Stomach (tissue), 4 donors: ENCODE measurements at regions not wholly inside any gene's neighbourhood (a gene's known extent, or its start where the extent isn't known, plus 50 kb on each side); places are given as distances from the start of the nearest gene placed in this dataset.

ENCODE experiments used
- CTCF ChIP-seq, 7 experiments: fragments of 450-650 bp in 4 of 7; fragments of 200-600 bp in 3 of 7; sonication (generic) in 3 of 7; IDR thresholded peaks; one replicate each; pipeline ENCODE4 v1.5.1; 2016 to 2019; ENCODE audit warnings: antibody characterized with exemption in 7 of 7, control low read depth in 2 of 7, mild to moderate bottlenecking in 1 of 7
- POLR2A ChIP-seq, 4 donors: fragments of 450-650 bp; IDR thresholded peaks; one replicate each; pipeline ENCODE4 v1.6.1; 2016; ENCODE audit warnings: antibody characterized with exemption in 4 of 4, control low read depth in 2 of 4, mild to moderate bottlenecking in 1 of 4, moderate library complexity in 1 of 4
- POLR2AphosphoS5 ChIP-seq, 3 donors: sonication (generic); formaldehyde crosslinking; IDR thresholded peaks; one replicate each; pipeline ENCODE4 v1.6.1; 2016; ENCODE audit warnings: antibody characterized with exemption in 3 of 3

GRCh38 chr12:4031703-4032291 is 158.6 kb upstream of the PARP11 start:
- TF ChIP-seq POLR2A (IDR thresholded peaks at IDR 0.05), result no peak
- no peak for TF ChIP-seq POLR2AphosphoS5 (IDR thresholded peaks at IDR 0.05)
- TF ChIP-seq CTCF (IDR thresholded peaks at IDR 0.05), result no peak
